ENCODE measurements at regions not wholly inside any gene's neighbourhood (a gene's known extent, or its start where the extent isn't known, plus 50 kb on each side); places are given as distances from the start of the nearest gene placed in this dataset.

GRCh38 chr6:3619201-3619600 is 132.3 kb downstream of the PXDC1 start:
- Histone ChIP-seq H3K4me3 (ENCODE audit: low read depth, low read length) (no peak overlapping the region), H3K4me2 (ENCODE audit: low read length) (no peak overlapping the region), H3K4me1 (no peaks in the 10 kb centered on the region), H3K27me3 (ENCODE audit: control insufficient read depth, insufficient read depth, low read length) (no peaks in the 10 kb centered on the region), H2AFZ (no peak overlapping the region), H3K9ac (no peak overlapping the region), H3K36me3 (ENCODE audit: control insufficient read depth, insufficient read depth, low read length) (no peaks in the 10 kb centered on the region), H3K79me2 (no peaks in the 10 kb centered on the region), H3K9me3 (ENCODE audit: control insufficient read depth, low read length) (no peaks in the 10 kb centered on the region), H3K27ac (no peak overlapping the region)
- TF ChIP-seq CTCF (IDR thresholded peaks at IDR 0.05): no peak

GRCh38 chr6:3618642-3619041 is 132.9 kb downstream of the PXDC1 start:
- no peaks in the 10 kb centered on the region for H3K36me3 ChIP-seq (ENCODE audit: control insufficient read depth, insufficient read depth, low read length)
- no peaks in the 10 kb centered on the region for H3K79me2 ChIP-seq
- no peak for TF ChIP-seq CTCF (IDR thresholded peaks at IDR 0.05)
- no peaks in the 10 kb centered on the region for H3K27me3 ChIP-seq (ENCODE audit: control insufficient read depth, insufficient read depth, low read length)
- no peak overlapping the region for H3K4me2 ChIP-seq (ENCODE audit: low read length)
- H3K9me3 ChIP-seq (ENCODE audit: control insufficient read depth, low read length): no peaks in the 10 kb centered on the region
- H2AFZ ChIP-seq: no peak overlapping the region
- H3K4me3 ChIP-seq (ENCODE audit: low read depth, low read length): no peak overlapping the region
- no peak overlapping the region for H3K27ac ChIP-seq
- no peaks in the 10 kb centered on the region for H3K4me1 ChIP-seq
- H3K9ac ChIP-seq: no peak overlapping the region

GRCh38 chr6:3617681-3618311 is 133.7 kb downstream of the PXDC1 start:
- Histone ChIP-seq H3K36me3 (ENCODE audit: control insufficient read depth, insufficient read depth, low read length) (no peaks in the 10 kb centered on the region), H3K79me2 (no peaks in the 10 kb centered on the region), H3K27ac (no peak overlapping the region), H3K27me3 (ENCODE audit: control insufficient read depth, insufficient read depth, low read length) (no peaks in the 10 kb centered on the region), H3K4me3 (ENCODE audit: low read depth, low read length) (no peak overlapping the region), H2AFZ (no peak overlapping the region), H3K4me2 (ENCODE audit: low read length) (no peak overlapping the region), H3K4me1 (no peaks in the 10 kb centered on the region), H3K9ac (no peak overlapping the region), H3K9me3 (ENCODE audit: control insufficient read depth, low read length) (no peaks in the 10 kb centered on the region)
- TF ChIP-seq CTCF (IDR thresholded peaks at IDR 0.05): no peak

- H3K9me3 ChIP-seq (ENCODE audit: control insufficient read depth, low read length): no peaks in the 10 kb centered on the region
Measured at GRCh38 chr6:3617192-3617631, 134.3 kb downstream of the PXDC1 start.

More at GRCh38 chr6:3617192-3617631, 134.3 kb downstream of the PXDC1 start:
- Histone ChIP-seq H3K4me2 (ENCODE audit: low read length) (no peak overlapping the region), H3K4me3 (ENCODE audit: low read depth, low read length) (no peak overlapping the region), H3K9ac (no peak overlapping the region), H3K27ac (no peak overlapping the region), H3K27me3 (ENCODE audit: control insufficient read depth, insufficient read depth, low read length) (no peaks in the 10 kb centered on the region), H3K79me2 (no peaks in the 10 kb centered on the region), H3K4me1 (no peaks in the 10 kb centered on the region), H2AFZ (no peak overlapping the region), H3K36me3 (ENCODE audit: control insufficient read depth, insufficient read depth, low read length) (no peaks in the 10 kb centered on the region)
- TF ChIP-seq CTCF (IDR thresholded peaks at IDR 0.05): no peak

Data from parathyroid adenoma (tissue), 2 donors.